DOHH2 (cell line): ENCODE measurements at regions not wholly inside any gene's neighbourhood (a gene's known extent, or its start where the extent isn't known, plus 50 kb on each side); places are given as distances from the start of the nearest gene placed in this dataset.

Experiments
- H3F3A ChIP-seq: fragments of 200-600 bp; sonication (generic), shearing (Covaris generic); 2 replicates; pipeline ENCODE4 v1.6.0; 2016; ENCODE audit warnings: antibody characterized with exemption, mild to moderate bottlenecking; ENCODE audit not compliant: control insufficient read depth, insufficient read depth
- H3K27ac ChIP-seq: fragments of 200-600 bp; sonication (generic); 2 replicates; pipeline ENCODE4 v1.5.1; 2014; ENCODE audit warnings: low read depth, mild to moderate bottlenecking, low read length, moderate library complexity
- H3K27me3 ChIP-seq: fragments of 200-600 bp; sonication (generic); 2 replicates; pipeline ENCODE4 v1.6.1; 2014; ENCODE audit warnings: mild to moderate bottlenecking, low read length, mixed read lengths; ENCODE audit not compliant: control insufficient read depth
- H3K36me3 ChIP-seq: fragments of 200-600 bp; sonication (generic); 2 replicates; pipeline ENCODE4 v1.6.1; 2014; ENCODE audit warnings: mild to moderate bottlenecking, low read length, moderate library complexity, mixed read lengths; ENCODE audit not compliant: control insufficient read depth
- H3K4me1 ChIP-seq: fragments of 200-600 bp; sonication (generic); 2 replicates; pipeline ENCODE4 v1.6.1; 2014; ENCODE audit warnings: mild to moderate bottlenecking, low read length, mixed read lengths; ENCODE audit not compliant: control insufficient read depth
- H3K4me2 ChIP-seq: fragments of 200-600 bp; sonication (generic); 2 replicates; pipeline ENCODE4 v1.6.0; 2014; ENCODE audit warnings: mild to moderate bottlenecking, low read length, moderate library complexity
- H3K4me3 ChIP-seq: fragments of 200-600 bp; sonication (generic); 2 replicates; pipeline ENCODE4 v1.5.1; 2014; ENCODE audit warnings: mild to moderate bottlenecking, low read length, mixed read lengths
- H3K79me2 ChIP-seq: fragments of 200-600 bp; sonication (generic); 2 replicates; pipeline ENCODE4 v1.6.1; 2014; ENCODE audit warnings: mild to moderate bottlenecking, low read length, mixed read lengths; ENCODE audit not compliant: control insufficient read depth
- H3K9me2 ChIP-seq: fragments of 200-600 bp; sonication (generic); replicated peaks from 2 replicates; pipeline ENCODE4 v1.6.1; 2014; ENCODE audit warnings: mild to moderate bottlenecking, low read length, mixed read lengths; ENCODE audit not compliant: control insufficient read depth
- H3K9me3 ChIP-seq: fragments of 200-600 bp; sonication (generic); 2 replicates; pipeline ENCODE4 v1.6.1; 2014; ENCODE audit warnings: antibody characterized with exemption, low read length, mixed read lengths; ENCODE audit not compliant: control insufficient read depth, insufficient read depth
- H4K20me1 ChIP-seq: fragments of 200-600 bp; sonication (generic); 2 replicates; pipeline ENCODE4 v1.6.0; 2014; ENCODE audit warnings: low read depth, mild to moderate bottlenecking, antibody characterized with exemption, low read length, moderate library complexity; ENCODE audit not compliant: control insufficient read depth, insufficient read depth
- CTCF ChIP-seq: fragments of 200-600 bp; sonication (generic); IDR thresholded peaks from one replicate; pipeline ENCODE4 v1.5.1; 2014; ENCODE audit warnings: antibody characterized with exemption, mild to moderate bottlenecking, low read depth, low read length; ENCODE audit not compliant: poor library complexity, severe bottlenecking
- EZH2phosphoT487 ChIP-seq: fragments of 200-600 bp; sonication (generic); IDR thresholded peaks from 2 replicates; pipeline ENCODE4 v1.6.1; 2017; ENCODE audit warnings: borderline replicate concordance, mild to moderate bottlenecking, antibody characterized with exemption, low read length, moderate library complexity, mixed read lengths

- Histone ChIP-seq H3K79me2 (no peaks in the 10 kb centered on the region), H3K36me3 (no peaks in the 10 kb centered on the region), H3K27ac (no peak overlapping the region), H3K4me1 (no peaks in the 10 kb centered on the region), H3K9me2 (no peaks in the 10 kb centered on the region), H3F3A (no peaks in the 10 kb centered on the region), H3K4me2 (no peak overlapping the region), H3K27me3 (no peaks in the 10 kb centered on the region), H4K20me1 (no peaks in the 10 kb centered on the region), H3K9me3 (no peaks in the 10 kb centered on the region), H3K4me3 (no peak overlapping the region)
- TF ChIP-seq CTCF, result no peak
- no peak for TF ChIP-seq EZH2phosphoT487
Observed at GRCh38 chr1:189819751-189820150, 657.9 kb downstream of the BRINP3 start.

GRCh38 chr1:189821833-189822232, 655.8 kb downstream of the BRINP3 start:
- H3K27ac ChIP-seq, result no peak overlapping the region
- H3F3A ChIP-seq, result no peaks in the 10 kb centered on the region
- H3K4me2 ChIP-seq, result no peak overlapping the region
- no peaks in the 10 kb centered on the region for H3K9me3 ChIP-seq
- H3K4me1 ChIP-seq, result no peaks in the 10 kb centered on the region
- no peaks in the 10 kb centered on the region for H3K9me2 ChIP-seq
- no peaks in the 10 kb centered on the region for H4K20me1 ChIP-seq
- H3K4me3 ChIP-seq, result no peak overlapping the region
- H3K36me3 ChIP-seq, result no peaks in the 10 kb centered on the region
- H3K27me3 ChIP-seq, result no peaks in the 10 kb centered on the region
- TF ChIP-seq EZH2phosphoT487, result no peak
- TF ChIP-seq CTCF, result no peak
- H3K79me2 ChIP-seq, result no peaks in the 10 kb centered on the region

- no peak overlapping the region for H3K4me3 ChIP-seq
- no peaks in the 10 kb centered on the region for H3K4me1 ChIP-seq
- no peaks in the 10 kb centered on the region for H3K36me3 ChIP-seq
- H3K27me3 ChIP-seq, result no peaks in the 10 kb centered on the region
- H3K27ac ChIP-seq, result no peak overlapping the region
- TF ChIP-seq EZH2phosphoT487 (no peak), CTCF (no peak)
- no peaks in the 10 kb centered on the region for H3K9me2 ChIP-seq
- no peaks in the 10 kb centered on the region for H3K9me3 ChIP-seq
- no peaks in the 10 kb centered on the region for H4K20me1 ChIP-seq
- no peak overlapping the region for H3K4me2 ChIP-seq
- H3K79me2 ChIP-seq, result no peaks in the 10 kb centered on the region
- no peaks in the 10 kb centered on the region for H3F3A ChIP-seq
Observed at GRCh38 chr1:189834813-189835212, 642.9 kb downstream of the BRINP3 start.

GRCh38 chr1:189847613-189848012, 630.1 kb downstream of the BRINP3 start:
- H3K4me1 ChIP-seq, result no peaks in the 10 kb centered on the region
- H3F3A ChIP-seq, result no peaks in the 10 kb centered on the region
- H3K4me2 ChIP-seq, result no peak overlapping the region
- no peaks in the 10 kb centered on the region for H3K27me3 ChIP-seq
- H4K20me1 ChIP-seq, result no peaks in the 10 kb centered on the region
- H3K36me3 ChIP-seq, result no peaks in the 10 kb centered on the region
- no peaks in the 10 kb centered on the region for H3K9me3 ChIP-seq
- no peaks in the 10 kb centered on the region for H3K9me2 ChIP-seq
- H3K27ac ChIP-seq, result no peak overlapping the region
- TF ChIP-seq EZH2phosphoT487 (no peak), CTCF (no peak)
- H3K4me3 ChIP-seq, result no peak overlapping the region
- no peaks in the 10 kb centered on the region for H3K79me2 ChIP-seq
